ENCODE measurements at regions not wholly inside any gene's neighbourhood (a gene's known extent, or its start where the extent isn't known, plus 50 kb on each side); places are given as distances from the start of the nearest gene placed in this dataset.

GRCh38 chr15:77746254-77747174 is 113.8 kb upstream of the LINGO1 start:
- TF ChIP-seq, protein P1, sequence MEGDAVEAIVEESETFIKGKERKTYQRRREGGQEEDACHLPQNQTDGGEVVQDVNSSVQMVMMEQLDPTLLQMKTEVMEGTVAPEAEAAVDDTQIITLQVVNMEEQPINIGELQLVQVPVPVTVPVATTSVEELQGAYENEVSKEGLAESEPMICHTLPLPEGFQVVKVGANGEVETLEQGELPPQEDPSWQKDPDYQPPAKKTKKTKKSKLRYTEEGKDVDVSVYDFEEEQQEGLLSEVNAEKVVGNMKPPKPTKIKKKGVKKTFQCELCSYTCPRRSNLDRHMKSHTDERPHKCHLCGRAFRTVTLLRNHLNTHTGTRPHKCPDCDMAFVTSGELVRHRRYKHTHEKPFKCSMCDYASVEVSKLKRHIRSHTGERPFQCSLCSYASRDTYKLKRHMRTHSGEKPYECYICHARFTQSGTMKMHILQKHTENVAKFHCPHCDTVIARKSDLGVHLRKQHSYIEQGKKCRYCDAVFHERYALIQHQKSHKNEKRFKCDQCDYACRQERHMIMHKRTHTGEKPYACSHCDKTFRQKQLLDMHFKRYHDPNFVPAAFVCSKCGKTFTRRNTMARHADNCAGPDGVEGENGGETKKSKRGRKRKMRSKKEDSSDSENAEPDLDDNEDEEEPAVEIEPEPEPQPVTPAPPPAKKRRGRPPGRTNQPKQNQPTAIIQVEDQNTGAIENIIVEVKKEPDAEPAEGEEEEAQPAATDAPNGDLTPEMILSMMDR (conservative IDR thresholded peaks at IDR 0.05 in 1 of 2, IDR thresholded peaks at IDR 0.05 in 1 of 2; ENCODE audit: low read depth in 1 of 2, low read length in 2 of 2): no peak
- TF ChIP-seq EZH2 (IDR thresholded peaks at IDR 0.05; ENCODE audit: low read length, missing control alignments): no peak
